Adrenal gland (tissue), 5 donors: ENCODE measurements at regions not wholly inside any gene's neighbourhood (a gene's known extent, or its start where the extent isn't known, plus 50 kb on each side); places are given as distances from the start of the nearest gene placed in this dataset.

Experiments used
- POLR2A ChIP-seq, 2 donors: fragments of 450-650 bp; IDR thresholded peaks; one replicate each; pipeline ENCODE4 v1.6.1; 2017; ENCODE audit warnings: antibody characterized with exemption in 2 of 2, mild to moderate bottlenecking in 2 of 2, moderate library complexity in 1 of 2
- TF ChIP-seq, protein P1 (sequence below), 6 experiments: fragments of 450-650 bp in 4 of 6; fragments of 200-600 bp in 2 of 6; sonication (generic) in 1 of 6; IDR thresholded peaks; 1 replicate in 5 of 6; 2 replicates in 1 of 6; pipeline versions ENCODE4 v1.5.1 to v1.8.0; 2016 to 2021; ENCODE audit warnings: antibody characterized with exemption in 6 of 6, mild to moderate bottlenecking in 2 of 6, moderate library complexity in 1 of 6
- donor health status: DM: no; HTN: no; CAD: no.

DNA sequence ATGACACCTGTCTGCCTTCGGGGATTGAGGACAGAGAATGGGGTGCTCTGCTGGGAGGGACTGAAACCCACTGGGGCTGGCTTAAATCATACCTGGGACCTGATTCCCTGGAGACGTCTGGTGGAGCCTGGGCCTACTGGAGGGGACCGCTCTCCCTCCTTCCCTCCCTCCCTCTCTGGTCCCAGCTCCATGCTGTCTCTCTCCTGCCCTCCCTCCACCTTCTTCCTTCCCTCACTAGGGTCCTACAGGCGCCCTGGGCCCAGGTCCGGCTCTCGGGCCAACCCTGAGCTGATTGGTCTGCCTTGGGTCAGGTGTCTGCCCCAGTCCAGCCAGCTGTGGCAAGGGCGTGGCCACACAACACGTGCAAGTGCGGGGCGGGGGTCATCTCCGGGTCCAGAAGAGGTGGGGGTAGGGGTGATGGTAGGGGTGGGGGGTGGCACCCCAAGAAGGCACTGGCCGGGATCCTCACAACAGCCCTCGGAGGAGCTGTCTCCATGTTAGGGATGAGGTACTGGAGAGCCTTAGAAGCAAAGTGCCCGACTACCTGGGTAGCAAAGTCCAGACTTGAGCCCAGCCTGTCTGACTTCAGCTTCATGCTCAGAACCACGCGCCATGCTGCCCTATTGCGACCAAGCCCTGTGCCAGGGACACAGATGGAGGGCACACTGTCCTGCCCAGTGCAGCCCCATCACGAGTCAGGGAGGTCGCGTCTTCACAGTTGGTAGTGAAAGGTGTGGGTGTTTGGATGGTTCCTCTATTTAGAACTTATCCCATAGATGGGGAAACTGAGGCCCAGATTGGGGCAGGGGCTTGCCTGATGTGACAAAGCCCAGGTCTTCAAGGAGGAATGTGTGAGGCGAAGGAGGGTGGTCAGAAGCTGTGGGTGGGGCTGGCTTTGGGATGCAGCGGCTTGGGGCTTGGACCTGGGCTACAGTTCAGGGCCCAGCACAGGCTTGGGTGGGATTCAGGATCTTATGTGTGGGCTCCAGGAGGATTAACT, 574.1 kb downstream of the PTPRU start:
- TF ChIP-seq, protein P1, sequence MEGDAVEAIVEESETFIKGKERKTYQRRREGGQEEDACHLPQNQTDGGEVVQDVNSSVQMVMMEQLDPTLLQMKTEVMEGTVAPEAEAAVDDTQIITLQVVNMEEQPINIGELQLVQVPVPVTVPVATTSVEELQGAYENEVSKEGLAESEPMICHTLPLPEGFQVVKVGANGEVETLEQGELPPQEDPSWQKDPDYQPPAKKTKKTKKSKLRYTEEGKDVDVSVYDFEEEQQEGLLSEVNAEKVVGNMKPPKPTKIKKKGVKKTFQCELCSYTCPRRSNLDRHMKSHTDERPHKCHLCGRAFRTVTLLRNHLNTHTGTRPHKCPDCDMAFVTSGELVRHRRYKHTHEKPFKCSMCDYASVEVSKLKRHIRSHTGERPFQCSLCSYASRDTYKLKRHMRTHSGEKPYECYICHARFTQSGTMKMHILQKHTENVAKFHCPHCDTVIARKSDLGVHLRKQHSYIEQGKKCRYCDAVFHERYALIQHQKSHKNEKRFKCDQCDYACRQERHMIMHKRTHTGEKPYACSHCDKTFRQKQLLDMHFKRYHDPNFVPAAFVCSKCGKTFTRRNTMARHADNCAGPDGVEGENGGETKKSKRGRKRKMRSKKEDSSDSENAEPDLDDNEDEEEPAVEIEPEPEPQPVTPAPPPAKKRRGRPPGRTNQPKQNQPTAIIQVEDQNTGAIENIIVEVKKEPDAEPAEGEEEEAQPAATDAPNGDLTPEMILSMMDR (IDR thresholded peaks at IDR 0.05): no peak
- no peak for TF ChIP-seq POLR2A (IDR thresholded peaks at IDR 0.05)
